Psoas muscle (tissue), 7 donors: ENCODE measurements at regions not wholly inside any gene's neighbourhood (a gene's known extent, or its start where the extent isn't known, plus 50 kb on each side); places are given as distances from the start of the nearest gene placed in this dataset.

Experiments
- ATAC-seq, 4 donors: fragments of 200-7000 bp; cut with Tn5 transposase; one replicate each; pipeline ENCODE4 v1.9.1; 2020; ENCODE audit warnings: moderate library complexity in 3 of 4, mild to moderate bottlenecking in 2 of 4
- DNase-seq, 2 donors: peaks; one replicate each; pipeline ENCODE4 v3.0.0-alpha.2; 2020
- H3K27ac ChIP-seq: fragments of 200-600 bp; one replicate; pipeline ENCODE4 v1.8.0; 2022
- H3K27me3 ChIP-seq, 3 donors: fragments of 200-600 bp in 1 of 3; one replicate each; pipeline versions ENCODE4 v1.6.1 to v1.8.0; 2013 to 2022; ENCODE audit warnings: low read length in 2 of 3, mild to moderate bottlenecking in 2 of 3, moderate library complexity in 1 of 3; ENCODE audit not compliant: insufficient read depth in 3 of 3
- H3K36me3 ChIP-seq, 2 donors: fragments of 200-600 bp in 1 of 2; one replicate each; pipeline versions ENCODE4 v1.6.1 to v1.8.0; 2013 to 2022; ENCODE audit warnings: low read depth in 1 of 2, mild to moderate bottlenecking in 1 of 2, moderate library complexity in 1 of 2; ENCODE audit not compliant: insufficient read depth in 1 of 2
- H3K4me1 ChIP-seq: fragments of 200-600 bp; one replicate; pipeline ENCODE4 v1.8.0; 2022
- H3K4me3 ChIP-seq: fragments of 200-600 bp; one replicate; pipeline ENCODE4 v1.8.0; 2022; ENCODE audit warnings: mild to moderate bottlenecking
- H3K9me3 ChIP-seq: fragments of 200-600 bp; one replicate; pipeline ENCODE4 v1.8.0; 2022
- WGBS, 3 donors: extraction: QIAGEN DNeasy Blood & Tissue Kit; methylation state at CpG; one replicate each; pipeline versions ENCODE4 v1.1.6 to v1.1.7; 2013; 5-methylcytosine and 5-hydroxymethylcytosine counted together
- intact Hi-C, 2 donors: fragments of 100-400 bp; cut with DNase I; formaldehyde crosslinking; loops; one replicate each; pipeline versions ENCODE4 v1.11.0 to v1.14.2; 2022
- TF ChIP-seq, protein P1 (sequence below): fragments of 200-600 bp; IDR thresholded peaks from one replicate; pipeline ENCODE4 v1.8.0; 2022; ENCODE audit warnings: antibody characterized with exemption
- donor health status: healthy with polysubstance abuse.
- donor health status: DM: no; HTN: no; CAD: no; lungs with moderate emphysema.
- donor health status: Bipolar disorder and iron deficiency.
- donor health status: healthy.
- donor health status: DM: yes; HTN: yes; CAD: no.
- donor health status: DM: no; HTN: no; CAD: no.
- donor health status: DM: yes; HTN: yes; CAD: no.

DNA sequence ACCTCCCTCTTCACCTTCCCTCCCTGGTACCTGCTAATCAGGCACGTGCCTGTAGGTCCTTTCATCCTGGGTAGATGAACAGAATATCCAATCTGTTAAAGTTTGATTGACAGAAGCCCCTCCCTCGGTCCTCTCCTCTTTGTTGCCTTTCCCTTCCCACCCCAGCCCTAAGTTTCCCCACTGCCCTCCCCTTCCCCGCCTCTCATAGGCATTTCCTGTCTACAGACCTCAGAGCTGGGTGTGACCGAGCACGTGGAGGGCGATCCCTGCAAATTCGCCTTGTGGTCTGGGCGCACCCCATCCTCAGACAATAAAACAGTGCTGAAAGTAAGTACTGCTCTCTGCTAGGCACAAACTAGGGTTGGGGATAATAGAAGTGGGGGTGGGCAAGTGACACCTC is 239.2 kb upstream of the UMPS start:
- WGBS, 3 donors, result 82 to 88% (median 84%) methylated on average over 8 of the region's 8 CpGs
- TF ChIP-seq, protein P1, sequence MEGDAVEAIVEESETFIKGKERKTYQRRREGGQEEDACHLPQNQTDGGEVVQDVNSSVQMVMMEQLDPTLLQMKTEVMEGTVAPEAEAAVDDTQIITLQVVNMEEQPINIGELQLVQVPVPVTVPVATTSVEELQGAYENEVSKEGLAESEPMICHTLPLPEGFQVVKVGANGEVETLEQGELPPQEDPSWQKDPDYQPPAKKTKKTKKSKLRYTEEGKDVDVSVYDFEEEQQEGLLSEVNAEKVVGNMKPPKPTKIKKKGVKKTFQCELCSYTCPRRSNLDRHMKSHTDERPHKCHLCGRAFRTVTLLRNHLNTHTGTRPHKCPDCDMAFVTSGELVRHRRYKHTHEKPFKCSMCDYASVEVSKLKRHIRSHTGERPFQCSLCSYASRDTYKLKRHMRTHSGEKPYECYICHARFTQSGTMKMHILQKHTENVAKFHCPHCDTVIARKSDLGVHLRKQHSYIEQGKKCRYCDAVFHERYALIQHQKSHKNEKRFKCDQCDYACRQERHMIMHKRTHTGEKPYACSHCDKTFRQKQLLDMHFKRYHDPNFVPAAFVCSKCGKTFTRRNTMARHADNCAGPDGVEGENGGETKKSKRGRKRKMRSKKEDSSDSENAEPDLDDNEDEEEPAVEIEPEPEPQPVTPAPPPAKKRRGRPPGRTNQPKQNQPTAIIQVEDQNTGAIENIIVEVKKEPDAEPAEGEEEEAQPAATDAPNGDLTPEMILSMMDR, result no peak
- Histone ChIP-seq H3K27me3 (no peaks in the 10 kb centered on the region), H3K4me1 (no peaks in the 10 kb centered on the region), H3K27ac (no peak overlapping the region), H3K4me3 (no peak overlapping the region), H3K9me3 (no peaks in the 10 kb centered on the region), H3K36me3 (peaks cover 0 to 4% of the 10 kb centered on the region in 2 donors)
- ATAC-seq, result no peak
- no peak for DNase-seq
- intact Hi-C loops, result loop anchor here in 1 of 2 donors (5.0 kb wide), 1 partner anchor 66 kb away; no protein-coding TSS in a partner anchor

DNA sequence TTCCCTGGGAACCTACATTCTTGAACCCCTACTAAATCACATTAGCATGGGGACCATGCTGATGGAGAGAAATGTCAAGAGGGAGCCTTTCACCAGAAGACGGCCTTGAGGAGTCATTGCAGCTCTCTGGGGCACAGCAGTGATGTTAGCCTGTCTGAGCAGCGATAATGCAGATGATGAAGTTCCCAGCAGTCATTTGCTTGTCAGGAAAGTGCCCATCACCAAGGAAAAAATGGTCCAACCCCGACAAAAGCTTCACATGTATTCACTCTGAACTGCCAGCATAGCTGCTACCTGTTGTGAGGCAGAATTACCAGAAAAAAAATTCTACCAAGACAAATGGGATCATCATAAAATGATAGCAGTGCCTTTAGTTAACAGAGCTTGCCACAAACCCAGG is 238.4 kb upstream of the UMPS start:
- ATAC-seq (no peak), DNase-seq (no peak)
- H3K36me3 ChIP-seq, result peaks cover 0 to 4% of the 10 kb centered on the region in 2 donors
- no peak overlapping the region for H3K4me3 ChIP-seq
- intact Hi-C loops, result loop anchor here (2.0 to 5.0 kb wide), 2 partner anchors 65 to 69 kb away; no protein-coding TSS in a partner anchor
- no peak overlapping the region for H3K27ac ChIP-seq
- no peaks in the 10 kb centered on the region for H3K27me3 ChIP-seq
- H3K4me1 ChIP-seq, result no peaks in the 10 kb centered on the region
- H3K9me3 ChIP-seq, result no peaks in the 10 kb centered on the region
- WGBS, 3 donors, result 92 to 97% (median 92%) methylated on average over 3 of the region's 3 CpGs
- TF ChIP-seq, protein P1, result no peak

DNA sequence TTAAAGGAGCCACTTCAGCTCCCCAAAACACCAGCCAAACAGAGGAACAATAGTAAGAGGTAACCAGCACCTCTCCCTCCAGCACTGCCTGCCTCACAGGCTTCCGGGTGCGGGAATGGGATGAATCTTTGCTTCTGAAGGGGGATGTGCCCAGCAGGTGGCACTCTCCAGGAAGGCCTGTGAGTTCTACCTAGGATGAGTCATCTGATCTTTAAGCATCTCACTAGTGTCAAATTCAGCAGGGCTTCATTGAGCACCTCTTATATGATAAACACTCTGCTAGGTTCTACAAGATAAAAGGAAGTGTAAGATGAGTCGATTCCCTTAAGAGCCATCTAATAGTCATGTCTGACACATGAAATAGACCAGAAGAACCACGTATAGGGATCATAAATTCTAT is 237.4 kb upstream of the UMPS start:
- intact Hi-C loops, result loop anchor here (2.0 to 5.0 kb wide), 2 partner anchors 64 to 68 kb away; no protein-coding TSS in a partner anchor
- DNase-seq (no peak), ATAC-seq (peak; percentile 70 to 87 (median 84))
- Histone ChIP-seq H3K4me3 (no peak overlapping the region), H3K36me3 (peaks cover 0 to 4% of the 10 kb centered on the region in 2 donors), H3K27ac (no peak overlapping the region), H3K4me1 (no peaks in the 10 kb centered on the region), H3K9me3 (no peaks in the 10 kb centered on the region), H3K27me3 (no peaks in the 10 kb centered on the region)
- TF ChIP-seq, protein P1, result peak; percentile 45
- WGBS, 3 donors, result 92 to 97% (median 95%) methylated on average over 4 of the region's 4 CpGs

DNA sequence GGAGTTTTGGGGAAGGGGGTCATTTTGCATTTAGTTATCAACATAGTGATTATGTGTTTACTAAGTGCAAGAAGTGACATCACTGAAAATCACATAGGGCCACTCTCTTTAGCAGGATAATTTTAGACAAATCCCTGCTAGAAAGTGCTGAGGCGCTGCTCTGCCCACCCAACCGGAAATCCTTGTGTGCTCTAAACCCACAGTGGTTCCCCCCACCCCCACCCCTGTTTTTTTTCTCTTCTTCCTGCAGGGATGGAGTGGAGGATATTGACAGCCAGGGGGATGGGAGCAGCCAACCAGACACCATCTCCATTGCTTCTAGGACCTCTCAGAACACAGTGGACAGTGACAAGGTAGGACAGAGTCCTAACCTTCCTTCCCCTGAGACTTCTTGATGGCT is 234.2 kb upstream of the UMPS start:
- intact Hi-C loops, result no loop called here
- no peak for DNase-seq
- Histone ChIP-seq H3K27me3 (no peaks in the 10 kb centered on the region), H3K36me3 (peaks cover 0 to 6% of the 10 kb centered on the region in 2 donors), H3K9me3 (no peaks in the 10 kb centered on the region), H3K27ac (no peak overlapping the region), H3K4me1 (no peaks in the 10 kb centered on the region), H3K4me3 (no peak overlapping the region)
- TF ChIP-seq, protein P1, result no peak
- 65 to 77% (median 74%) methylated on average over 2 of the region's 2 CpGs for WGBS, 3 donors
- ATAC-seq, result no peak

DNA sequence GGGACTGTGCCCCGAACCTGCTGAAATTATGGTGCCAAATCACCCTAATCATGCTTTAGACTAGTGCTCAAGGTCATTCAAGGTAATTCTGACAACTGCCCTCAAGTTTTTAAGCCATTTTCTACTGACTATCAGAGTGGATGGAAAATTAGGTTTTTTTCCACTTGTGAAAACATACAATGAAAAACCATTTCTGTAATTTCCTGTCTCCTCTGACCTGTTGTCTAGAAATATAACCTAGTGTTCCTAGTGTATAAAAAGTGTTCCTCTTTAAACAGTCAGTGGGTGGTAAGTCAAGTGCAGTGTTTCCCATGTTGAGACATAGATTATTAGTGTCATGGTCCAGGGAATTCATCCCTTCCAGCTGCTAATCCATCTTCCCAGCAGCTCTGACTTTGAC is 232.8 kb upstream of the UMPS start:
- TF ChIP-seq, protein P1, result no peak
- no peaks in the 10 kb centered on the region for H3K4me1 ChIP-seq
- H3K4me3 ChIP-seq, result no peak overlapping the region
- H3K36me3 ChIP-seq, result peaks cover 0 to 6% of the 10 kb centered on the region in 2 donors
- DNase-seq, result no peak
- ATAC-seq, result no peak
- intact Hi-C loops, result no loop called here
- H3K27me3 ChIP-seq, result no peaks in the 10 kb centered on the region
- H3K9me3 ChIP-seq, result no peaks in the 10 kb centered on the region
- WGBS, 3 donors, result 47 to 74% (median 72%) methylated on average over 1 of the region's 1 CpG
- no peak overlapping the region for H3K27ac ChIP-seq
